Lower leg skin (tissue), 4 donors: ENCODE measurements at regions not wholly inside any gene's neighbourhood (a gene's known extent, or its start where the extent isn't known, plus 50 kb on each side); places are given as distances from the start of the nearest gene placed in this dataset.

Experiments used
- DNase-seq, 2 donors: peaks; one replicate each; pipeline ENCODE4 v3.0.0-alpha.2; 2019; ENCODE audit warnings: low spot score in 2 of 2
- H3K4me3 ChIP-seq: fragments of 200-600 bp; sonication (generic); 2 replicates; pipeline ENCODE4 v1.5.1; 2017; ENCODE audit warnings: mild to moderate bottlenecking, low read depth; ENCODE audit not compliant: poor library complexity, severe bottlenecking
- CTCF ChIP-seq, 3 donors: fragments of 450-650 bp; IDR thresholded peaks; one replicate each; pipeline ENCODE4 v1.5.1; 2016; ENCODE audit warnings: antibody characterized with exemption in 3 of 3, mild to moderate bottlenecking in 3 of 3, moderate library complexity in 2 of 3
- POLR2A ChIP-seq, 2 donors: fragments of 450-650 bp; IDR thresholded peaks; one replicate each; pipeline ENCODE4 v1.6.1; 2016 to 2017; ENCODE audit warnings: antibody characterized with exemption in 2 of 2, mild to moderate bottlenecking in 1 of 2, moderate library complexity in 1 of 2
- WGBS, 2 donors: methylation state at CpG; one replicate each; pipeline ENCODE4 v1.1.5; 2018; 5-methylcytosine and 5-hydroxymethylcytosine counted together
- intact Hi-C: fragments of 100-400 bp; cut with DNase I; formaldehyde crosslinking; loops from one replicate; pipeline ENCODE4 v1.15.0; 2023; ENCODE audit warnings: low total_unique reads

GRCh38 chr11:37107831-37108230 is 509.8 kb upstream of the RAG2 start:
- H3K4me3 ChIP-seq, result no peak overlapping the region
- TF ChIP-seq CTCF (IDR thresholded peaks at IDR 0.05) (no peak), POLR2A (IDR thresholded peaks at IDR 0.05) (no peak)
- 48 to 52% methylated on average over 4 of the region's 4 CpGs for WGBS, 2 donors
- DNase-seq, result no peak
- intact Hi-C loops, result no loop called here

GRCh38 chr11:37107415-37107814 is 509.4 kb upstream of the RAG2 start:
- H3K4me3 ChIP-seq, result no peak overlapping the region
- intact Hi-C loops, result no loop called here
- no peak for DNase-seq
- TF ChIP-seq POLR2A (IDR thresholded peaks at IDR 0.05) (no peak), CTCF (IDR thresholded peaks at IDR 0.05) (no peak)

GRCh38 chr11:37105427-37105826 is 507.4 kb upstream of the RAG2 start:
- 49 to 50% methylated on average over 2 of the region's 2 CpGs for WGBS, 2 donors
- no peak overlapping the region for H3K4me3 ChIP-seq
- intact Hi-C loops, result no loop called here
- DNase-seq, result no peak
- TF ChIP-seq CTCF (IDR thresholded peaks at IDR 0.05) (no peak), POLR2A (IDR thresholded peaks at IDR 0.05) (no peak)

GRCh38 chr11:37104380-37104779 is 506.3 kb upstream of the RAG2 start:
- intact Hi-C loops, result no loop called here

GRCh38 chr11:37100008-37100407 is 502.0 kb upstream of the RAG2 start:
- no peak for DNase-seq
- TF ChIP-seq POLR2A (IDR thresholded peaks at IDR 0.05) (no peak), CTCF (IDR thresholded peaks at IDR 0.05) (no peak)
- intact Hi-C loops, result no loop called here
- 88% methylated on average over 1 of the region's 1 CpG for WGBS, 2 donors
- no peak overlapping the region for H3K4me3 ChIP-seq

More at GRCh38 chr11:37104380-37104779, 506.3 kb upstream of the RAG2 start:
- TF ChIP-seq CTCF (IDR thresholded peaks at IDR 0.05) (no peak), POLR2A (IDR thresholded peaks at IDR 0.05) (no peak)
- no peak overlapping the region for H3K4me3 ChIP-seq
- DNase-seq, result no peak

GRCh38 chr11:37092487-37092886 is 494.5 kb upstream of the RAG2 start:
- WGBS, 2 donors, result 54 to 58% methylated on average over 2 of the region's 2 CpGs
- no peak for TF ChIP-seq POLR2A (IDR thresholded peaks at IDR 0.05)
- DNase-seq, result no peak
- H3K4me3 ChIP-seq, result no peak overlapping the region
- intact Hi-C loops, result no loop called here
